GM18526 (cell line): ENCODE measurements at regions not wholly inside any gene's neighbourhood (a gene's known extent, or its start where the extent isn't known, plus 50 kb on each side); places are given as distances from the start of the nearest gene placed in this dataset.

Source experiments
- POLR2A ChIP-seq: IDR thresholded peaks from 3 replicates; pipeline ENCODE4 v1.6.1; 2011; ENCODE audit not compliant: insufficient read length; ENCODE audit errors: extremely low read depth

- TF ChIP-seq POLR2A, result no peak
Observed at GRCh38 chr2:181357979-181358378, 99.2 kb upstream of the ITGA4 start.

DNA sequence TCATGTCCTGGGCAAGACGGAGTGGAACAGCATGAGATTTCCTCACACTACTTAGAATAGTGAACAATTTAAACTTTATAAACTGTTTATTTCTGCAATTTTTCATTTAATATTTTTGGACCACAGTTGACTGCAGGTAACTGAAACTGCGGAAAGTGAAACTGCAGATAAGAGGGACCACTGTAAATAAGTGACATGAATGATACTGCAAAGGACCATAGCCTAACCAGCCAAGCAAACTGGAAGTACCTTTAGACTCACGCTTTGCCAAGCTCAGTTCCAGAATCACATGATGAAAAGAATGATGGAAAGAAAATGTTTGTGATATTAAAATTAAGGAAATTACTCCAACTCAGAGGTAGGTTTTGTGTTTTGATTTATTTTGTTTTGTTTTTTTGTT lies 94.6 kb upstream of the ITGA4 start:
- TF ChIP-seq POLR2A, result no peak

GRCh38 chr2:181363164-181363563 lies 94.0 kb upstream of the ITGA4 start:
- no peak for TF ChIP-seq POLR2A

DNA sequence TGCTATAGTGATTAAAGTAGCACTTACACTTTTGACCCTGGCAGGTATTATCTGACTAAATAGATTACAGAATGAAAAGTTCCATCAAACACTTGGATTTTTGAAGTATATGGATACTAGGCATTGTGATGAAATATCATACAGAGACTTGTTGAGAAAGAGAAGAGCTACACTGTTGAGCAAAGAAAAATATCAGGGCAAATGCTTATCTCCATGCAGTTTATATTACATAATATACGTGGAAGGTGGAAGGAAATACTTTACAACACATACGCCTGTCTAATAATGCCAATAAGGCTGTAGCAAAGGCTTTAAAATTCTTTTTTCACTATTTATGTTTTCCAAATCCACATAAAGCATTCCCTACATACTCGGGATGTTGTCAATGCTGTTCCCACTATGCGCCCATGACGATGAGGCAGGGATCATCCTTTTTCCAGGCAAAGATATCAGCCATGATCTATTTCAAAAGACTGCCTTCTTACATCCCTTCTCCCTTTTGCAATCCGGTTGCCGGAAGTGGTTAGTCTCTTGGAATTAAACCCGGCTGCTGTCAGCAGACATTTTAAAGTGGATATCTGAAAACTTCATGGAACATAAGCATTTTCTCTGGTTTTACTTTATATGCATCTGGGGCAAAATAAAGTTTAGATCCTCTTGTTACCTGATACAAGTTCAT lies 92.6 kb upstream of the ITGA4 start:
- TF ChIP-seq POLR2A, result no peak

GRCh38 chr2:181366675-181367175 lies 90.5 kb upstream of the ITGA4 start:
- TF ChIP-seq POLR2A, result no peak

DNA sequence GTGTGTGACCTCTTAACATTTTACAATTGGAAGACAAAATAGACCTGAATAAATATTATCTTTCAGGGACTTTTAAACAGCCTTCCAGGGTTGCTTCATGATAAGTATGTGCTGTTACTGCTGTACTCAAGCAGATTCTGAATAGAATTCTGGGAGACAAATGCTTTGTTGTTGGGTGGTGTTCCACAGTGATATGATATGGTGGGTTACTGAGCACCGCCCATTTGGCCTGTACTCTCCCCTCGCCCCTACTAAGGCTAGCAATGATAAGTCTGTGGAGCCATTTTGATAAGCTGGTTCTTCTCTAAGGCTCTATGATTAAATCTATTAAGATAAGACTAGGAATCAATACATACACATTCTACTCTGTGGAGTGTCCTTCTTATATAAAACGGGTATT lies 89.8 kb upstream of the ITGA4 start:
- no peak for TF ChIP-seq POLR2A

DNA sequence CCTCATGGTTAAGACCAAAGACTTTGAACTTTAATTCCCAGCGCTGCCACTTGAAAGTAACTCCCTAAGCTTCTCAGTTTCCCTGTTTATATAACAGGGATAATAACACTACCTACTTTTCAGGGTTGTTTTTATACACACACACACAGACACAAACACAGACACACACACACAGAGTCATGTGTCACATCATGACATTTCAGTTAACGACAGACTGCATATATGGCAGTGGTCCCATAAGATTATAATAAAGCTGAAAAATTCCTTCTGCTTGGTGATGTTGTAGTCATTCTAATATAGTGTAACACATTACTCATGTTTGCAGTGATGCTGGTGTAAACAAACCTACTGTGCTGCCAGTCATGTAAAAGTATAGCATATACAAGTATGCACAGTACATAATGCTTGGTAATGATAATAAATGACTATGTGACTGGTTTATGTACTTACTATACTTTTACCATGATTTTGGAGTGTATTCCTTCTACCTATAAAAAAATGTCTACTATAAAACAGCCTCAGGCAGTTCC lies 89.2 kb upstream of the ITGA4 start:
- TF ChIP-seq POLR2A, result no peak

GRCh38 chr2:181370126-181370525 lies 87.1 kb upstream of the ITGA4 start:
- no peak for TF ChIP-seq POLR2A

GRCh38 chr2:181371195-181371594 lies 86.0 kb upstream of the ITGA4 start:
- no peak for TF ChIP-seq POLR2A

- no peak for TF ChIP-seq POLR2A
Observed at GRCh38 chr2:181371782-181372645, 85.2 kb upstream of the ITGA4 start.

DNA sequence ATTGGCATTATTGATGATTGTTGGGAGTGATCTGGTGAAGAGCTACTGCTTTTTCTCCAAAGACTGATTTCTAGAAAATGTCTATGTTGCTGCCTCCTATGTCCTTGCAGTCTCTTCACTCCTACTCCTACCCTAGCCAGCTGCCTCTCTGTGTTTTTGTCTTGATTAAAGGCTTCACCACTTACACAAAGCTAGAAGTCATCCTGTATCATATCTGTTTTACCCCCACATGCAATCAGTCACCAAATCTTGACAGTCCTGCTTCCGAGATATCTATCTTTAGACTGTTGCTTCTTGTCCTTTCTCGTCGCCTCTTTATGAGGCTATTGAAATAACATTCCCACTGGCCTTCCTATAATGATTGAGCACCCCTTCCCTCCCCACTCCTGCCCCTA lies 84.5 kb upstream of the ITGA4 start:
- TF ChIP-seq POLR2A, result no peak

DNA sequence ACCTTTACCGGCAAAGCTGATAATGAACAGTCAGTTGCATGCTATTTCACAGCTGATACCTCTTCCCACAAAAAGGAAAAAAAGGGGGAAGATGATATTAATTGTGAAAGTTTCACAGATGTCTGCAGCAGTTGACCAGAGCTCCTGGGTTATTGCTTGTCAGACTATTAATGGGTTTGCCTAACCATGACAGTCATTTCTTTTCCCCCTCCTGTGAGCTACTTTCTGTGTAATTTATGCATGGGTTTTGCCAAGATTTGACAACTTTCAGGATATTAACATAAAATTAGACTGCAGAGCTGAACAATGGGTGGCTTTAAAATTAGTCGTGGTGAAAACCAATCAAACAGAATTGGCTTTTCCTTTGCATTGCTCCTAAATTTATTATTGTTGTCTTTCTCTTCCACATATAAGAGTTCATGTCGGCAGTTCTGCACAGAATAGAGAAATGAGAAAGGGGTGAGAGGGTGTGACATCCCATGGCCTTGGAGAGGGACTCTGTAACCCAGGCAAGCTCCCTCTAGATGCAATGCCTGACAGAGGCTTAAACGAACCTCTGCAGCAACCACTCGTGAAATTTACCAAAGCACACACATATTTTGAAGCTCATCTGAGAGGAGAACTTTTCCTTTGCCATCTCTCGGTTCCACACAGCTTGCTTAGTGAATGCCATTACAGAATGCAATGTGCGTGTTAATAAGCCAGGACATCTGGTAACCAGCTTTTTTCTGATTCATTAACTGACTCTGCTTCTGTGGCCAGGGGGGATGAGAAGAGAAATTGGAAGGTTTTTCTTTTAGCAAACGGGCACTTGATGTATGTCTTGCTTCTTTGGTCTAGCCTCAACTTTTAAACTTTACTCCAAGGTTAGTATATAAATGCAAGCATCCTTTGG lies 82.2 kb upstream of the ITGA4 start:
- no peak for TF ChIP-seq POLR2A

DNA sequence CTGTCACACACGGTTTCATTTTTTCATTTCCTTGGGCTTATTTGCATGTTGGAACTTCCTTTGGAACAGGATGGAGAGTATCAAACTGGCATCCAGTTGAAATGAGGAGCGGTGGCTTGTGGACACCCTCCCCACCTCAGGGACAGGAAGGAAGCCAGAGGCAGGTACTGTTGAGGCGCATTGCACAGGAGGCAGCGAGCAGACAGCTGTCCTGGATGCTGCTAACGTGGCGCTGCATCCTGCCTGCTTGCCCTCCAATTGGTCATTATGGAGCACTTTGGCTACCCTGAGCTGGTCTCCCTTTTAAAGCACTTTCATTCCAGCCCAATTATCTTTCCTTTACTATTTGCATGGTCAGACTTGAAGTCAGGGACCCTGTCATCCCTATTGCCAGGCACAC lies 80.7 kb upstream of the ITGA4 start:
- no peak for TF ChIP-seq POLR2A

DNA sequence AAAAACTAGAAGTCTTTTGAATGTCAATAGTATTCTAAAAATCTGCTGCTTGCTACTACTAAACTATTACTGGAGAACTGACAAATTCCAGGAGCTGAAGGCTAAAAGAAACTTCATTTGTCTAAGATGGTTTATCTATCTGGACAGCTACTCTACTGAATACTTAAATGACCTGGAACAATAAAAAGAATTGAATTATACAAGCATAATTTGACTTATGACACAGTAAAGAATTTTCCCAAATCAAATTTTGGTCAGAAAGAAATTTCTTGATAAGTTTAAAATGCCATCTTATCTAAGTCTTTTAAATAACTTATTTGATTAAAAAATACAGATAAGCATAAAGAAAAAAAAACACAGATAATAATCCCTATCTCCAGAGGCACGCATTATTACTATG lies 80.2 kb upstream of the ITGA4 start:
- no peak for TF ChIP-seq POLR2A

DNA sequence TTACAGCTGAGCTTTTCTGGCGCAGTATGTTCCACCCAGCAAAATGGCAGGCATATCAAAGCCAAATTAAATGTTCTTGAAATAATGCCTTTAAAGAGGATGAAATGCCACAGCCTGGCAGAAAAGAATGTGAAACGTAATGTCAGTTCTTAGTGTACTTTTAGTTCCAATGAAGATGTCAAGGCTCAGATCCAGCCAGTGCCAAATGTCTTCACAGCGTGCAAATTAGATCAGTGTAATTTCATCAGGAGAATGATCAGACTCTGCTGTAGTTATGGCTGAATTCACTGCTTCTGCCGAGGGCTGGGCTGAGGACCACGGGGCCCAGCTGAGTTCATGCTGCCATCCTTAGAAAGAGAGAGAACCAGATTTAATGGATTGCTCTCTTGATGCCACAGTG lies 78.7 kb upstream of the ITGA4 start:
- TF ChIP-seq POLR2A, result no peak
